HepG2 (cell line): ENCODE measurements at regions not wholly inside any gene's neighbourhood (a gene's known extent, or its start where the extent isn't known, plus 50 kb on each side); places are given as distances from the start of the nearest gene placed in this dataset.

Experiments
- ATAC-seq: fragments of 200-7000 bp; cut with Tn5 transposase; 3 replicates; pipeline ENCODE4 v1.9.1; 2020; ENCODE audit warnings: mild to moderate bottlenecking, moderate library complexity
- BruUV-seq: library from RNA; stranded (reverse); fragments of 400-500 nt; replicated peaks from 2 replicates; lab custom pipeline; 2021; lab: Mats Ljungman, UMichigan
- CTCF ChIA-PET: fragments of 300-600 bp; formaldehyde crosslinking; extraction: SDS; loops from one replicate; lab custom pipeline; 2021; ENCODE audit warnings: low total read pairs, inconsistent platforms, low intra/inter-chr PET ratio; lab: Yijun Ruan, JAX
- POLR2A ChIA-PET: fragments of 350-600 bp; sonication (Branson Sonifier 250); formaldehyde crosslinking; loops from one replicate; lab custom pipeline; 2020; ENCODE audit warnings: antibody characterized with exemption, inconsistent platforms; lab: Yijun Ruan, JAX
- DNase-seq: peaks from one replicate; pipeline ENCODE4 v3.0.0-alpha.2; 2015; ENCODE audit warnings: low spot score
- FAIRE-seq: peaks from 3 replicates; lab custom pipeline; 2011; peaks lifted over from hg19 to GRCh38; lab: Jason Lieb, UNC
- H2AFZ ChIP-seq: one replicate; pipeline ENCODE4 v1.6.1; 2011; ENCODE audit warnings: low read length, inconsistent platforms
- H3K27ac ChIP-seq: fragments of 300-600 bp; 3 replicates; pipeline ENCODE4 v1.8.0; 2011; ENCODE audit warnings: mixed run types, mild to moderate bottlenecking, mixed read lengths, low read length, inconsistent platforms; ENCODE audit not compliant: insufficient read depth; ENCODE audit errors: extremely low read length
- H3K27me3 ChIP-seq, 2 experiments: fragments of 200-600 bp in 1 of 2; 2 replicates in 1 of 2; 3 replicates in 1 of 2; pipeline versions ENCODE4 v1.6.0 to v1.8.0; 2011; ENCODE audit warnings: low read length in 2 of 2, mild to moderate bottlenecking in 2 of 2, moderate library complexity in 2 of 2, inconsistent platforms in 1 of 2; ENCODE audit not compliant: insufficient read depth in 2 of 2, control insufficient read depth in 1 of 2
- H3K36me3 ChIP-seq, 2 experiments: fragments of 200-600 bp in 1 of 2; replicated peaks in 1 of 2; 2 replicates in 1 of 2; 3 replicates in 1 of 2; pipeline versions ENCODE4 v1.5.1 to v1.8.0; 2011; ENCODE audit warnings: low read length in 2 of 2, inconsistent platforms in 1 of 2; ENCODE audit not compliant: insufficient read depth in 2 of 2, control insufficient read depth in 1 of 2
- H3K4me1 ChIP-seq: 2 replicates; pipeline ENCODE4 v1.5.1; 2012; ENCODE audit warnings: low read length, inconsistent platforms; ENCODE audit not compliant: insufficient read depth
- H3K4me2 ChIP-seq: 2 replicates; pipeline ENCODE4 v1.6.0; 2011; ENCODE audit warnings: low read depth, low read length, inconsistent platforms
- H3K4me3 ChIP-seq, 3 experiments: fragments of 200-600 bp in 1 of 3; sonication (generic), shearing (Covaris generic) in 1 of 3; replicated peaks in 1 of 3; 2 replicates each; pipeline ENCODE4 v1.5.1; 2011 to 2016; ENCODE audit warnings: low read length in 3 of 3, inconsistent platforms in 2 of 3, low read depth in 2 of 3, mild to moderate bottlenecking in 2 of 3, control low read depth in 1 of 3, mixed read lengths in 1 of 3; ENCODE audit not compliant: insufficient read depth in 1 of 3
- H3K79me2 ChIP-seq: one replicate; pipeline ENCODE4 v1.6.1; 2011; ENCODE audit warnings: low read length, inconsistent platforms; ENCODE audit not compliant: insufficient read depth
- H3K9ac ChIP-seq: 2 replicates; pipeline ENCODE4 v1.6.0; 2011; ENCODE audit warnings: mild to moderate bottlenecking, low read depth, low read length, inconsistent platforms; ENCODE audit not compliant: insufficient read depth
- H3K9me3 ChIP-seq: 2 replicates; pipeline ENCODE4 v1.5.1; 2012; ENCODE audit warnings: mild to moderate bottlenecking, low read length
- H4K20me1 ChIP-seq: 2 replicates; pipeline ENCODE4 v1.6.0; 2011; ENCODE audit warnings: inconsistent platforms, mild to moderate bottlenecking, low read length, moderate library complexity; ENCODE audit not compliant: insufficient read depth
- AHDC1 ChIP-seq: sonication (generic); formaldehyde crosslinking; IDR thresholded peaks from 2 replicates; pipeline ENCODE4 v1.5.1; 2020; ENCODE audit warnings: mild to moderate bottlenecking, missing genetic modification reagents, borderline replicate concordance
- E2F5 ChIP-seq: sonication (generic); formaldehyde crosslinking; conservative IDR thresholded peaks from 2 replicates; pipeline ENCODE4 v1.4.0; 2020; ENCODE audit warnings: missing genetic modification reagents
- HBP1 ChIP-seq: IDR thresholded peaks from 2 replicates; pipeline ENCODE4 v1.6.1; 2016; ENCODE audit warnings: low read depth, control low read depth
- JDP2 ChIP-seq: sonication (generic); formaldehyde crosslinking; IDR thresholded peaks from 2 replicates; pipeline ENCODE4 v1.8.1; 2022; ENCODE audit warnings: missing genetic modification reagents, borderline replicate concordance
- JUNB ChIP-seq: sonication (generic); formaldehyde crosslinking; IDR thresholded peaks from 2 replicates; pipeline ENCODE4 v1.8.0; 2022; ENCODE audit warnings: missing genetic modification reagents, mild to moderate bottlenecking, borderline replicate concordance
- MAFK ChIP-seq, 2 experiments: IDR thresholded peaks in 1 of 2; conservative IDR thresholded peaks in 1 of 2; 2 replicates each; pipeline ENCODE4 v1.6.1; 2011; ENCODE audit warnings: improper control_type of control experiment in 2 of 2, low read length in 2 of 2
- ZNF431 ChIP-seq: sonication (generic); formaldehyde crosslinking; IDR thresholded peaks from 2 replicates; pipeline ENCODE4 v1.9.0; 2022; ENCODE audit warnings: missing genetic modification reagents, low read depth, mild to moderate bottlenecking, borderline replicate concordance
- ZNF770 ChIP-seq: sonication (generic); formaldehyde crosslinking; IDR thresholded peaks from 2 replicates; pipeline ENCODE4 v1.5.0; 2020; ENCODE audit warnings: mild to moderate bottlenecking, missing genetic modification reagents
- WGBS: methylation state at CpG from one replicate; pipeline ENCODE4 v1.1.6; 2017; ENCODE audit warnings: low lambda C conversion rate; 5-methylcytosine and 5-hydroxymethylcytosine counted together
- in situ Hi-C: cut with HindIII; loops from 2 replicates; pipeline ENCODE4 v1.10.0; 2017; ENCODE audit warnings: low pct_unique_long_range_greater_than_20kb; ENCODE audit not compliant: extremely low pct_ligation_motif_present
- intact Hi-C: fragments of 100-400 bp; cut with micrococcal nuclease; formaldehyde crosslinking; loops from one replicate; pipeline ENCODE4 v1.10.0; 2022; ENCODE audit not compliant: unreplicated experiment

- no peak for TF ChIP-seq HBP1
These were observed 251.4 kb downstream of the SOD2 start (continued) for GRCh38 chr6:159441704-159441981.

- Histone ChIP-seq H4K20me1 (no peaks in the 10 kb centered on the region), H3K27me3 (peaks cover 2 to 64% of the 10 kb centered on the region in 2 experiments; a peak in 3 of 5 replicates), H3K27ac (no peak overlapping the region), H3K36me3 (no peaks in the 10 kb centered on the region), H2AFZ (no peak overlapping the region), H3K4me3 (no peak overlapping the region), H3K4me1 (no peaks in the 10 kb centered on the region), H3K9ac (no peak overlapping the region), H3K79me2 (no peaks in the 10 kb centered on the region), H3K4me2 (no peak overlapping the region), H3K9me3 (no peaks in the 10 kb centered on the region)
- ChIA-PET POLR2A (no interaction called here), CTCF (no interaction called here)
- intact Hi-C loops (no loop called here), in situ Hi-C loops (no loop called here)
- DNase-seq: no peak
- no peak for ATAC-seq
- no TSS peak for BruUV-seq
- 29% methylated on average over 7 of the region's 7 CpGs for WGBS
- no peak for FAIRE-seq
- TF ChIP-seq E2F5 (no peak), JUNB (CRISPR knock-in tag) (no peak), ZNF431 (no peak), ZNF770 (CRISPR knock-in tag) (no peak), MAFK (conservative IDR thresholded peaks at IDR 0.05 in 1 of 2, IDR thresholded peaks at IDR 0.05 in 1 of 2; ENCODE audit: low read length in 2 of 2) (no peak), AHDC1 (CRISPR knock-in tag) (no peak), JDP2 (CRISPR knock-in tag) (no peak)
These were observed 251.9 kb downstream of the SOD2 start for GRCh38 chr6:159440911-159441703.
